GM21528 (cell line): ENCODE measurements at regions not wholly inside any gene's neighbourhood (a gene's known extent, or its start where the extent isn't known, plus 50 kb on each side); places are given as distances from the start of the nearest gene placed in this dataset.
"Not testable (repeated sequence)": the region's sequence is repeated elsewhere in the genome, so short reads cannot be mapped to it uniquely, and the experiment has no call there.

ENCODE experiments used
- ATAC-seq: cut with Tn5 transposase; IDR thresholded peaks from one replicate; pipeline ENCODE4 v1.9.1; 2021; ENCODE audit warnings: mild to moderate bottlenecking, moderate library complexity; ENCODE audit not compliant: unreplicated experiment, low FRiP score

DNA sequence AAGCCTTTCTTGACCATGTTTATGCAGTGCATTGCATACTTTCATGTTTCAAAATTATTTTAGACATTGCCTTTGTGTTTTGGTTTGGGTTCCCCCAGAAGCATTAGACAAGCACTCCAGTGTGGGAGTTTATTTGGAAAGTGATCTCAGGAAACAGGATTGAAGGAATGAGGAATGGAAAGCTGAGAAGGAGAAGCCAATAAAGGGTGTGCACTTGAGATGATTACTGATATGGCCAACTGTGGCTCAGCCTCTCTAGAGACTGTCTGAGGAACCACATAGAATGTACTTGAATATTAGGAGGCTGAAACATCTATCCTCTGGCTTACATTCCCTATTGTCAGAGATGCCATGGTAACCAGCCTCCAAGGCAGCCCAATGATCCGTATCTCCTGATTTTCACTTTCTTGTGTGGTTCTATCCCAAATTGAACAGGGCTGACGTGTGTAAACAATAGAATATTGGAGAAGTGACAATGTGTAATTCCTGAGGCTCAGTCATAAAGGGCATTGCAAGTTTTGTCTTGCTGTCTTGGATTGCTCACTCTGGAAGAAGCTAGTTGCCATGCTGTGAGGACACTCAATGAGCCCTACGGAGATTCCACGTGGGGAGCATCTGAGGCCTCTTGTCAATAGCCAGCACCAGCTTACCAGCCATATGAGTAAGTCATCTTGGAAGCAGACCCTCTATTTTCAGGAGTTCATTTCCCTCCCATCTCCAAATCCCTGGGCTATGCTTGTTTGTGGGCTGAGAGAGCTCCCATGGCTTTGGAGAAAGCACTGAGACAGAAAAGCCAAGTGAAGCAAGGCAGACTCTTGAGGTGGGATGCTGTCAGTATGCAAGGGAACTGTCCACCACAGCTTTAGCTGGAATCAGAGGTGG, 84.7 kb downstream of the SCN11A start:
- ATAC-seq: no peak

DNA sequence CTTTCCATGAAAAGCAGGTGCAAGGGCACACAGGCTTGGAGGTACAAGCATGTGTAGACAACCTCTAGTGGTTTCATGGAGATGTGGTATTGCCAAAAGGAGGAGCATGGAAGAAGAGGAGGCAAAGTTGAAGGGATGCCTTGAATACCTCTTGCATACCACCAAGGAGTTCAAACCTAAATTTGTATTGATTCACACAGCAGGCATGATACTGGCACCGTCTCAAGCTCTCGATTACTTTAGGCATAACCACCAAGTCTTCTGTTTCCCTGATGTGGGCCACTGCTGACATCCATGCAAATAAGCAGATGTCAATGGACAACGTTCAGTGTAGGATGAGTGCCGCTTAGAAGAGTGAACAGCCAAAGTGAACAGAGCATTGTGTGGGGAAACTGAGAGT, 87.1 kb downstream of the SCN11A start:
- no peak for ATAC-seq

DNA sequence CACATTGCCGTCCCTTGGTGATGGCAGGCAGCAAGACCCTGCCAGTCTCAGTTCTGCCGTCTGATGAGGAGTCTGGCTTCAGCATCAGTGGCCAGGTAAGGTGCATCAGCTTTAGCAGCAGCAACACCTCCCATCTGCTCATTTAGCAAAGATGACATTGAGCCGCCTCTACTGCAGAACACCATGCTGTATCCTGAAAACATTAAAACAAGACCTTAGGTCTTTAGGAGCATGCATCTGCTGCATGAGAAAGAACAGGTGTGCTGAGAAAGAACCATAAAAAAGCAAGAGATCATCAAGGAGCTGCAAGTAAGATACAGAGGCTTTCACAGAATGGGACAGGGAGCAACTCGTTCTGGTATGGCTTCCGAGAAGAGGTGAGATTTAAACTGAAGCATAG, 87.5 kb downstream of the SCN11A start:
- no peak for ATAC-seq

DNA sequence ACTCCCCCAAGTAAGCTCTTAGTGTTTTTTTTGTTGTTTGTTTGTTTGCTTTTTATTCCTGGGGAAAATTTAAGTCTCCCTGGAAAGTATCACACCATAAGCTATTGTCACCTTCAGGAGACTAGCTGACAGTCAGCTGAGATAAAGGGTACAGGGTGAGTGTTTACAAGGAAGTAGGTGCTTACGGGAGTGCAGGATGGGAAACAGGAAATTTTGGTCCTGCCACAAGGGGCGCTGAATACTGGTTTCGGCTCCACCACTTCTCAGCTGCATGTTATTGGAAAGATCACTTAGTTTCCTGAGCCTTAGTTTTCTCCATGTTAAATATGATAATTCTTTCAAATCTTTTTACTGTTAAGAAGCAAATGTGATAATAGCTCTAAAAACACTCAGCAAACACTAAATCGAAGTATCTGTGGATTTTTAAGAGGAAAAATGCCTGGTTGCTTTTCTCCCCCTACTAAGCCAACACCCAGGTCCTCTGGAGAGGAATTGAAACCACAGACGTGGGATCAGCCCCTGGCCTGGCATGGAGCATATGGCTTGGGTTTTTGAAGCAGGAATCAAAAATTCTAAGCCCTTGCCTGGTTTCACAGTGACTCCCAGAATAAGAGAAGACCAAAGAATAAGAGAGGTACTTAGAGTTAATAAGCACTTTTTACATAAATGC, 90.7 kb downstream of the SCN11A start:
- no peak for ATAC-seq

DNA sequence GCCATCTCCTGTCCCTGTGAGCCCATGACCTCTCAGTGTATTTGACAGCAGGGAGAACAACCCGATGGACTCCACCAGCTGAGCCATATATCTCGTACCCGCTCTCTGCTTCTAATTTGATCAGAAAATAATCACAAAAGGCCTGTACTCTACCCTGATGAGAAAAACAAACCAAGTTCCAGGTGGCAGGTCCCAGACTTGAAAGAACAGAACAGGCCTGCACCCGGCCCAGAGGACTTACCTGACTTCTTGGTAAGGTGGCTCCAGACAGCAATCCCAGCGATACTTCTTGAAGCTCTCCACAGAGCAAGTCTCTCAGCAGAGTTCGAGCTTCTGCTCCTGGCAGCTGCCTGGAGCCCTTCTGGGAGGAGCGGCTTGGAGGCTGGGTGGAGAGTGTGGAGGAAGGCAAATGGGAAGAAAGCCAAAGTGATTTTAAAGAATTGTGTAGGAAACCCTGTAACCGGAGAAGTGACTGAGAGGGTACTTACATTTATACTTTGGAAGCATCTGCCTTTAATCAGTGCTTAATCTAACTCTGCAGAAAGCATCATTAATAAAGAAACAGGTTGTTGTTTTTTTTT, 91.6 kb downstream of the SCN11A start:
- ATAC-seq: no peak

DNA sequence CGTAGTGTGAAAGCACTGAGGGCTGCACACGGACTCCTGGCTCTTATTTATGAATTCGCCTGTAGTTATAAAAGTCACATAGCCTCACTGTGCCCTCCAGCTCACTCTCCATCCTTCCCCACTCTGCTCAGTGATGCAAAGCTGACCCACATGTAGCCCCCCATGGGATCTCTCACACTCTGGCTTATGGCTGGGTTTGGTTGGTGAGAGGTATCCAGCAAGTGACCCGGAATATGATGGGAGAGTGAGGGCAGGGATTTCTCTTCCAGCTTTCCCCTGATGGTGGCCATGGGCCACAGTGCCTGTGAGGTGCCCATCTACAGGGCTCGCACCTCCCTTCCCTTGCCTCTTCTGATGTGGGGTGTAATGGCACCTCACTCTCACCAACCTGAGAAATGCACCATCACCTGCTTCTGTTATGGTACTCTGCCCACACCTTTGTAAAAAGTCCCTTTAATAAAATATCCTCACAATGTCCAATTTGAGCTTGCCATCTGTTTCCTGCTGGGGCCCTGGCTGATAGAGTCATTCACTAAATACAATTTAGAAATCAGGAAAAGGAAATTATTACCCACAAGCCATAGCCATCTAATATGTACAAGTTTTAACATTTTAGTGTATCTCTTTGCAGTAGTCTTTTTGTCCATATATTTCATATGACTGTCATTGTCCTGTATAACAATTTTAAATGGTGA, 93.6 kb downstream of the SCN11A start:
- ATAC-seq: no peak

DNA sequence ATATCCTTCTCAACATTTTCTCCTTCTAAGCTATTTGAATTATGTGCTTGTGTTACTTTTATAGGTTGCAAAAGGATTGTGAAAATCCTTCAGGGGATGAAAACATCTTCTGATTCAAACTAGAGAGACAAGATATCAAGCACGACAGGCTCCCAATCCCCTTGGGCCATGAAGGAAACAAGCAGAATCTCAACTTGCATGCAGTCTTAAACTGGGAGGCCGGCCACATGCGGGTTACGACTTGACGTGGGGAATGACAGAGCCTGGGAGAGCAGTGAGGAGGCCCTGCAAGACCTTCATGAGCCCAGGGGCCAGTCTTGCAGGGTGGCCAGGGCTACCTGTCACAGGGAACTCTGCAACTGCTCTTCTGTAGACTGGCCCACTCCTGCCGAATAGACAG, 94.4 kb downstream of the SCN11A start:
- no peak for ATAC-seq

DNA sequence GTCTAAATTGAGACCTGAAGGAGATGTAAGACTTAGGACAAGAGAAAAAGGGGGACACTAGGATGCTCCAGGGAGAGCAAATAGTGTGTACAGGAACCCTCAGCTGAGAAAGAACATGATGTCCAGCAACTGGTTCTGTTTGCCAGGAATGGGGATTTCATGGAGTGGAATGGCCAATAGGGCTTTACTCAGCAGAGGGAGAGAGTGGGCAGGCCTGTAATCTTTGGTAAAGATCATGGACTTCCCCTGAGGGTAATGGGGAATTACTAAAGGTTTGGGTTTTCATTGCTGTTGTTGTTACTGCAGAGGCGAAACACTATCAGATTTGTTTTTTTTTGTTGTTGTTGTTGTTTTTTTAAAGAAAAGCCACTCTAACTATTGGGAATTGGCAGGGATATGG, 99.0 kb downstream of the SCN11A start:
- ATAC-seq: no peak

DNA sequence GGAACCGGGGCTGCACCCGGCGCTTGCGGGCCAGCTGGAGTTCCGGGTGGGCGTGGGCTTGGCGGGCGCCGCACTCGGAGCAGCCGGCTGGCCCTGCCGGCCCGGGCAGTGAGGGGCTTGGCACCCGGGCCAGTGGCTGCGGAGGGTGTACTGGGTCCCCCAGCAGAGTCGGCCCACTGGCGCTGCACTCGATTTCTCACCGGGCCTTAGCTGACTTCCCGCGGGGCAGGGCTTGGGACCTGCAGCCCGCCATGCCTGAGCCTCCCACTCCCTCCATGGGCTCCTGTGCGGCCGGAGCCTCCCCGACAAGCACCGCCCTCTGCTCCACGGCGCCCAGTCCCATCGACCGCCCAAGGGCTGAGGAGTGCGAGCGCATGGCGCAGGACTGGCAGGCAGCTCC, 100.6 kb downstream of the SCN11A start:
- not testable (repeated sequence) for ATAC-seq

DNA sequence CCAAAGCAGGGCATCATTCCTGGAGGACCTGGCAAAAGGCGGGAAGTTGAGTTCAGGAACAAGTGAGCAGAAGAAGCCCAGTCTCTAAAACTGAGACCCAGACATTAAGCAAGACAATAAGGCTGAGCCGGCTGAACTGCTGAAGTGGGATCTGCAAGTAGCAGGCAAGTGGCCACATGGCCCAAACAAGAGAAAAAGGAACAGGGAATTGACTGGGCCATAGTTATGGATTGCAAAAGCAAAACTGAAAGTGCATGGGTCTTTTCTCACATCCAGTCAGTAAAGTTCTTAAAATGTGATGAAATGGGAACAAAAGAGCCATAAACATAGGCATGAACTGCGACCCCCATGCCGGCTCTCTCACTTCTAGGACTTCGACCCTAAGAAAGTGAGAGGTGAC, 101.2 kb downstream of the SCN11A start:
- ATAC-seq: no peak

DNA sequence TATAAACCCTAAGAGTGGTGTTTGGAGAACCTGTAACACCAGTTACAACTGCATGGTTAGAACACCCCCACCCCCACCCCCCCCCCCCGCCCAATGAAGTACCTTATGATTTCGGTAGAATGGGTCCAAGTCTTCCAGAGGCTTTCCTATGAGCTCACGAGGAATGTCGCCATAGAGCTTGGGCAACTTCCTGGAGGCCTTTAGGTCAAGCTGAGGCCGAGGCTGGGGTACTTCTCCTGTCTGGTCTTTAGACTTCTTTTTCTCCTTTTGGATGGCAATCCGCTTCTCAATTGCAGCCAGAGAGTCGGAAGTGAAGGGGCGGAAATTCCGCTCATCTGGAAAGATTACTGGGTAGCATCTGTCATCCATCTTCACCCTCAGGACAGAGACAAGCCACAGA, 101.8 kb downstream of the SCN11A start:
- no peak for ATAC-seq

DNA sequence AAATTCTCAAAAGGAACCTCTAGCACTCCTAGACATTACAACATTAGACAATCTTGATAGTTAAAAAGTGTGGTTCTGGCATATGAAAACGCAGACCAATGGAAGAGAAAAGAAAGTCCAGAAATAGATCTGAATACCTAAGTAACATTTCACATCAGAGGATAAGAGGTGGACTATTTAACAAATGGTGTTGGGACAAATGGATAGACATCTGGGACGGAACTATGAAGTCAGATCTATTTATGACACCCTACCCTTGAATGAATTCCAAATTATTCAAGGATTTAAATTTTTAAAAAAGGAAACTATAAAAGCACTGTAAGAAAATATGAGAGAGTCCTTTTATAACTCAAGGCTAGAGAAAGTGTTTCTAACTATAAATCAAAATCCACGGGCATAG, 111.3 kb downstream of the SCN11A start:
- ATAC-seq: no peak

DNA sequence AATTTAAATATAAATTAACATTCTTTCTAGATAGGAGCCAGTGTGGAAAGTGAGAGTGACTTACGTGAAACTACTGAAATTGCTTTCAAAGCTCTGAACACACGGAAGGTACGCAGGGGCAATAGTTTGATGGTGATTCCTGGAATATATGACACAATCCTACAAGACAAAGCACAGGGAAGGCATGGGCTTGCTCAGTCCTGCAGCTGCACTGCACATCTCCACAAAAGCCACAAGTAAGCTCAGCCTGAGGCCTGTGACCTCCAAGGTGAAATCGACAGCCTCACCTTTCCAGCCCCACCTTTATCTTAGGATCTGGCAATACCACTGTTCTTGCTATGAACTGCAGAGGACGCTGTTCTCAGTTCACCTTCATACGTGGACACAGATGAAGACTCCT, 109.3 kb upstream of the SCN10A start:
- ATAC-seq: no peak

DNA sequence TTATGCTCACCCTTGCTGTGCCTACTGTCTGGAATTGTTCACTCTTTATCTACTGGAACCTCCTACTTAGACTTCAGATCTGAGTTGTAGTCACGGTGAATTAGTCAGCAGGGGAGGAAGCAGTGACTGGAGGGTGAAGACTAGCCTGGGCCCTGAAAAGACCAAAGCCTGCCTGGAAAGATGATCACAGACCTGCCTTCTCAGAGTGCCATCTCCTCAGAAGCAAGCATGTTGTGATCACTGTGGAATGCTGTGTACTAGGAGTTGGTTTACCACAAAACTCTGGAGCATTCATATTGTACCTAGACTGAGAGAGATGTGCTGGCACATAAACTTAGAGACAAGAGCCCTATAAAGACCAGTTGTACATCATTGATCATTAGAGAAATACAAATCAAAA, 100.7 kb upstream of the SCN10A start:
- ATAC-seq: no peak

DNA sequence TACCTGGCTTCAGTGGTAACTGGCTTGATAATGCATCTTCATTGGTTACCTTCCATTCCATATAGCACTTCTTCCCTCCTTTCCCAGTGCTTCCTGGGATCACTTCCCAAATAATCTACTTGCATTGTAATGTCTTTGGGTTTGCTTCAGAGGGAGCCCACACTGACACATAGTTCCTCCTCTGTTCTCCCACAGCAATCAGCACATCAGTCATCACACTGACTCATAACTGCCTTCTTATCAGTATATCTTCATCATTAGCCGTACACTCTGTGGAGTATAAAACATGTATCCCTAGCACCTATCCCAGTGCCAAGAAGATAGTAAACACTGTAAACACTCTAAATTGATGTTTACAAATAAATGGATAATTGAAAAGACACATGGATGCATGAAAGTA, 91.4 kb upstream of the SCN10A start:
- ATAC-seq: no peak

DNA sequence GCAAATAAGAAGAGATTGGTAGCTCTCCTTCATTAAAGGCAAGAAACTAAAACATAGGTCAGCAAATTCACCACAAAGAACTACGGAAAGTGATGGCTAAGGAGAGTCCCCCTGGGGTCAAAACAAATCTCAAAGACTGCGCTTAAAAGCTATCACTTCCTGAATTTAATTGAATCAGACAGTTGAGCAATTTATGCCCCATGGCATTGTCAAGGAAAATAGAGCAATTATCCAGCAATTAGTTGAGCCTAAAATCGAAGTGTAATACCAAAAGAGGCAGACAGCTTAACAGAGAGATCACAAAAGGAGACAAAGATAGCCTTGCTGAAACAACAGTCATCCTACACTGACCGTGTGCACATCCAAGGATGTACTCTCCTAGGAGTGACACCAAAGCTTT, 74.4 kb upstream of the SCN10A start:
- no peak for ATAC-seq

DNA sequence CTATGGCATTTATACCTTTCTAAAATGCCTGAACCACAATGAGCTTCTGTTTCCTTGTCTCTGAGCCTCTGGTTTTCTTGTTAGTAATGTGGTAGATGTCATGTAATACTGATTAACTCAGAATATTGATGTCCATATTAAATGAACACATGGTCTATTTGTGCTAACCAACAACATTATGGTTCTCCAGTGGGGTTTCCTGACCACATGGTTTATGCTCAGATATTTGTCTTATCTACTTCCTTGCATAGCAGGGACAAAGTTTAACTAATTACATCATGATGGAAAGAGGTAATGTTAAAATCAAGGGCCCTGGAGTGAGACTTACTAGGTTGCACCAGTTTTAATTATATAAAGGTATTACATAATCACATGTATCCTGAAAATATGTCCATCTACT, 62.6 kb upstream of the SCN10A start:
- ATAC-seq: no peak
